WTC11 (cell line): ENCODE measurements at regions not wholly inside any gene's neighbourhood (a gene's known extent, or its start where the extent isn't known, plus 50 kb on each side); places are given as distances from the start of the nearest gene placed in this dataset.

Experiments used
- ATAC-seq: fragments of 200-7000 bp; cut with Tn5 transposase; 2 replicates; pipeline ENCODE4 v1.10.0; 2021; ENCODE audit warnings: mild to moderate bottlenecking, moderate library complexity
- CTCF ChIA-PET: fragments of 300-600 bp; sonication (Branson Sonifier 250); formaldehyde crosslinking; loops from one replicate; lab custom pipeline; 2021; ENCODE audit warnings: antibody characterized with exemption; lab: Charles Lee
- POLR2A ChIA-PET: fragments of 350-600 bp; sonication (Branson Sonifier 250); formaldehyde crosslinking; loops from one replicate; lab custom pipeline; 2021; ENCODE audit warnings: antibody characterized with exemption; lab: Charles Lee
- DNase-seq: peaks from one replicate; pipeline ENCODE4 v3.0.0; 2021; ENCODE audit warnings: low spot score
- H3K27ac Mint-ChIP-seq: 2 replicates; pipeline ENCODE4 v1.8.0; 2021; ENCODE audit warnings: mixed read lengths
- H3K27me3 Mint-ChIP-seq: 2 replicates; pipeline ENCODE4 v1.8.0; 2021; ENCODE audit warnings: low read depth, mild to moderate bottlenecking, moderate library complexity, mixed read lengths
- H3K36me3 Mint-ChIP-seq: 2 replicates; pipeline ENCODE4 v1.8.0; 2021; ENCODE audit warnings: mixed read lengths
- H3K4me1 Mint-ChIP-seq: 2 replicates; pipeline ENCODE4 v1.8.0; 2022; ENCODE audit warnings: mixed read lengths
- H3K4me3 Mint-ChIP-seq: 2 replicates; pipeline ENCODE4 v1.8.0; 2021; ENCODE audit warnings: mild to moderate bottlenecking, moderate library complexity, mixed read lengths
- H3K9me3 Mint-ChIP-seq: 2 replicates; pipeline ENCODE4 v1.8.0; 2021; ENCODE audit warnings: mixed read lengths
- ATF2 ChIP-seq: sonication (generic); formaldehyde crosslinking; IDR thresholded peaks from 2 replicates; pipeline ENCODE4 v1.8.1; 2022; ENCODE audit warnings: low read depth, missing genetic modification reagents, borderline replicate concordance
- ETV6 ChIP-seq: sonication (generic); formaldehyde crosslinking; IDR thresholded peaks from 2 replicates; pipeline ENCODE4 v1.8.1; 2022; ENCODE audit warnings: mild to moderate bottlenecking, missing genetic modification reagents
- FOXP4 ChIP-seq: sonication (generic); formaldehyde crosslinking; IDR thresholded peaks from 2 replicates; pipeline ENCODE4 v1.8.0; 2022; ENCODE audit warnings: mild to moderate bottlenecking, missing genetic modification reagents
- GABPB1 ChIP-seq: sonication (generic); formaldehyde crosslinking; IDR thresholded peaks from 2 replicates; pipeline ENCODE4 v1.8.1; 2023; ENCODE audit warnings: mild to moderate bottlenecking, missing genetic modification reagents
- JUN ChIP-seq: sonication (generic); formaldehyde crosslinking; IDR thresholded peaks from 2 replicates; pipeline ENCODE4 v1.8.0; 2023; ENCODE audit warnings: mild to moderate bottlenecking, missing genetic modification reagents
- KAT7 ChIP-seq: sonication (generic); formaldehyde crosslinking; IDR thresholded peaks from 2 replicates; pipeline ENCODE4 v1.8.1; 2023; ENCODE audit warnings: missing genetic modification reagents, mild to moderate bottlenecking, borderline replicate concordance
- MLX ChIP-seq: sonication (generic); formaldehyde crosslinking; IDR thresholded peaks from 2 replicates; pipeline ENCODE4 v1.8.1; 2023; ENCODE audit warnings: mild to moderate bottlenecking, missing genetic modification reagents, moderate library complexity
- NFATC4 ChIP-seq: fragments of 250-450 bp; sonication (Bioruptor Pico); IDR thresholded peaks from 2 replicates; pipeline ENCODE4 v1.9.0; 2021; ENCODE audit warnings: mild to moderate bottlenecking
- NFE2L1 ChIP-seq: sonication (generic); formaldehyde crosslinking; IDR thresholded peaks from 2 replicates; pipeline ENCODE4 v1.8.1; 2023; ENCODE audit warnings: missing genetic modification reagents
- OVOL2 ChIP-seq: fragments of 250-450 bp; sonication (Bioruptor Pico); IDR thresholded peaks from 2 replicates; pipeline ENCODE4 v1.9.0; 2021; ENCODE audit warnings: mild to moderate bottlenecking, borderline replicate concordance
- PREB ChIP-seq: sonication (generic); formaldehyde crosslinking; IDR thresholded peaks from 2 replicates; pipeline ENCODE4 v1.8.1; 2022; ENCODE audit warnings: mild to moderate bottlenecking, missing genetic modification reagents, moderate library complexity, borderline replicate concordance
- SMAD4 ChIP-seq: sonication (generic); formaldehyde crosslinking; IDR thresholded peaks from 2 replicates; pipeline ENCODE4 v1.8.0; 2022; ENCODE audit warnings: mild to moderate bottlenecking, missing genetic modification reagents
- TEAD1 ChIP-seq: sonication (generic); formaldehyde crosslinking; IDR thresholded peaks from 2 replicates; pipeline ENCODE4 v1.8.0; 2022; ENCODE audit warnings: mild to moderate bottlenecking, missing genetic modification reagents
- TP53 ChIP-seq: sonication (generic); formaldehyde crosslinking; IDR thresholded peaks from 2 replicates; pipeline ENCODE4 v1.8.1; 2023; ENCODE audit warnings: mild to moderate bottlenecking, missing genetic modification reagents
- USF1 ChIP-seq: sonication (generic); formaldehyde crosslinking; IDR thresholded peaks from 2 replicates; pipeline ENCODE4 v1.8.0; 2022; ENCODE audit warnings: mild to moderate bottlenecking, missing genetic modification reagents
- ZNF138 ChIP-seq: sonication (generic); formaldehyde crosslinking; conservative IDR thresholded peaks from 2 replicates; pipeline ENCODE4 v1.8.1; 2022; ENCODE audit warnings: mild to moderate bottlenecking, moderate library complexity, missing genetic modification reagents
- ZNF317 ChIP-seq: sonication (generic); formaldehyde crosslinking; IDR thresholded peaks from 2 replicates; pipeline ENCODE4 v1.8.1; 2023; ENCODE audit warnings: low read depth, mild to moderate bottlenecking, moderate library complexity, missing genetic modification reagents, borderline replicate concordance
- ZNF671 ChIP-seq: fragments of 250-450 bp; sonication (Bioruptor Pico); IDR thresholded peaks from 2 replicates; pipeline ENCODE4 v1.8.0; 2021; ENCODE audit warnings: mild to moderate bottlenecking

- Mint-ChIP-seq H3K27me3 (peaks cover 12% of the 10 kb centered on the region), H3K36me3 (no peaks in the 10 kb centered on the region), H3K9me3 (no peaks in the 10 kb centered on the region), H3K27ac (no peak overlapping the region), H3K4me3 (no peak overlapping the region), H3K4me1 (peaks cover 23% of the 10 kb centered on the region)
- POLR2A ChIA-PET: no interaction called here
- ATAC-seq (no peak), DNase-seq (no peak)
- TF ChIP-seq KAT7 (CRISPR knock-in tag) (no peak), NFATC4 (no peak)
- CTCF ChIA-PET: no interaction called here
Observed at GRCh38 chr16:85166281-85166680, 54.0 kb upstream of the CIBAR2 start.

GRCh38 chr16:85166699-85167588 lies 54.7 kb upstream of the CIBAR2 start:
- H3K36me3 Mint-ChIP-seq: no peaks in the 10 kb centered on the region
- no peak overlapping the region for H3K4me3 Mint-ChIP-seq
- peak; percentile 32; the same call in 1 of the 2 replicates for TF ChIP-seq GABPB1 (CRISPR knock-in tag)
- TF ChIP-seq PREB (CRISPR knock-in tag): no peak
- no peaks in the 10 kb centered on the region for H3K9me3 Mint-ChIP-seq
- DNase-seq (no peak), ATAC-seq (no peak)
- peaks cover 30% of the 10 kb centered on the region for H3K4me1 Mint-ChIP-seq
- ChIA-PET CTCF (no interaction called here), POLR2A (no interaction called here)
- H3K27ac Mint-ChIP-seq: no peak overlapping the region; the same call in none of the 2 replicates
- peaks cover 19% of the 10 kb centered on the region for H3K27me3 Mint-ChIP-seq

GRCh38 chr16:85167589-85168537 lies 55.6 kb upstream of the CIBAR2 start:
- H3K27ac Mint-ChIP-seq: no peak overlapping the region; the same call in 1 of the 2 replicates
- POLR2A ChIA-PET: interaction anchor here (1.0 kb wide), 1 partner anchor 9 kb away, joined by 3 read pairs; no protein-coding TSS in a partner anchor
- no peaks in the 10 kb centered on the region for H3K9me3 Mint-ChIP-seq
- ATAC-seq (no peak), DNase-seq (no peak)
- peaks cover 39% of the 10 kb centered on the region for H3K4me1 Mint-ChIP-seq
- H3K27me3 Mint-ChIP-seq: peaks cover 22% of the 10 kb centered on the region
- no peaks in the 10 kb centered on the region for H3K36me3 Mint-ChIP-seq
- TF ChIP-seq KAT7 (CRISPR knock-in tag) (0 out of 2 replicates have a peak, but pooled peaks have one; percentile 32), NFATC4 (no peak), USF1 (CRISPR knock-in tag) (no peak)
- CTCF ChIA-PET: interaction anchor here (1.0 to 2.7 kb wide), 6 partner anchors 38 to 180 kb away, joined by 3 to 15 read pairs (median 4); no protein-coding TSS in a partner anchor
- peak overlapping the region; percentile 75 for H3K4me3 Mint-ChIP-seq

GRCh38 chr16:85168732-85169256 lies 56.5 kb upstream of the CIBAR2 start:
- TF ChIP-seq NFE2L1 (CRISPR knock-in tag) (no peak), ZNF671 (CRISPR knock-in tag) (no peak), ATF2 (no peak), ETV6 (no peak), TEAD1 (CRISPR knock-in tag) (no peak), FOXP4 (CRISPR knock-in tag) (no peak), TP53 (CRISPR knock-in tag) (no peak), SMAD4 (CRISPR knock-in tag) (no peak), JUN (CRISPR knock-in tag) (no peak), MLX (CRISPR knock-in tag) (no peak), ZNF317 (CRISPR knock-in tag) (no peak), OVOL2 (CRISPR knock-in tag) (no peak), ZNF138 (CRISPR knock-in tag) (no peak)
- peak; percentile 23 for ATAC-seq
- Mint-ChIP-seq H3K9me3 (no peaks in the 10 kb centered on the region), H3K27me3 (peaks cover 22% of the 10 kb centered on the region), H3K4me1 (peaks cover 49% of the 10 kb centered on the region), H3K36me3 (no peaks in the 10 kb centered on the region), H3K27ac (no peak overlapping the region), H3K4me3 (peak overlapping the region; percentile 75)
- POLR2A ChIA-PET: interaction anchor here (1.0 to 1.1 kb wide), 2 partner anchors 10 to 54 kb away, joined by 3 read pairs; no protein-coding TSS in a partner anchor
- CTCF ChIA-PET: interaction anchor here (0.6 to 2.7 kb wide), 12 partner anchors 38 to 179 kb away, joined by 3 to 15 read pairs (median 4); partner anchors contain the start of gene CIBAR2
- DNase-seq: peak; percentile 61
